ENCODE measurements at regions not wholly inside any gene's neighbourhood (a gene's known extent, or its start where the extent isn't known, plus 50 kb on each side); places are given as distances from the start of the nearest gene placed in this dataset.
A peak's percentile ranks its signal among the peaks of the same experiment; 100 is the strongest.

DNA sequence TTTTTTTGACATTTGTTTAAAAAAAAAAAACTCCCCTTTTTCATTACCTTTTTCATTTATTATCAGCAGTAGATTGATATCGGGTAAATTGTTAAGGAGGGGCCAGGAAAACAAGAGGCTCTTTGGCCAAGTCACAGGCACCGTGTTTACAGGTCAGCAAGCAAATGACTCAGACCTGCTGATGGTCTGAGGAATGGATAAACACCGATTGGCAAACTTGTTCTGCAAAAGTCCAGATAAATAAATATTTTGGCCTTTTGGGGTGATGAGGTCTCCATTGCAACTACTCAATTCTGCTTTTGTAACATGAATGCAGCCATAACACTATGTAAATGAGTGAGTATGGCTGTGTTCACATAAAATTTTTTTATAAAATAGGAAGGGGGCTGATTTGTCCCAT is 94.0 kb downstream of the RPS29 start:
- Histone ChIP-seq H3K36me3 (ENCODE audit: insufficient read depth, low read depth, low read length) (no peaks in the 10 kb centered on the region), H3K4me3 (ENCODE audit: low read length) (no peak overlapping the region), H3K4me1 (ENCODE audit: insufficient read depth, low read length) (peaks cover 6% of the 10 kb centered on the region; the same call in 1 of the 2 replicates), H3K9me3 (ENCODE audit: insufficient read depth, low read depth, low read length) (no peaks in the 10 kb centered on the region), H3K9ac (ENCODE audit: low read depth, low read length) (no peak overlapping the region), H3K27me3 (ENCODE audit: insufficient read depth, low read length) (no peaks in the 10 kb centered on the region), H3K27ac (ENCODE audit: low read length) (no peak overlapping the region)

- no peaks in the 10 kb centered on the region for H3K9me3 ChIP-seq (ENCODE audit: insufficient read depth, low read depth, low read length)
- no peak overlapping the region for H3K4me3 ChIP-seq (ENCODE audit: low read length)
- peaks cover 6% of the 10 kb centered on the region; the same call in 1 of the 2 replicates for H3K4me1 ChIP-seq (ENCODE audit: insufficient read depth, low read length)
- H3K9ac ChIP-seq (ENCODE audit: low read depth, low read length), result no peak overlapping the region
- no peak overlapping the region for H3K27ac ChIP-seq (ENCODE audit: low read length)
- no peaks in the 10 kb centered on the region for H3K36me3 ChIP-seq (ENCODE audit: insufficient read depth, low read depth, low read length)
- no peaks in the 10 kb centered on the region for H3K27me3 ChIP-seq (ENCODE audit: insufficient read depth, low read length)
Measured at GRCh38 chr14:49489341-49489740, 96.8 kb downstream of the RPS29 start.

GRCh38 chr14:49487238-49487637 is 98.9 kb downstream of the RPS29 start:
- no peak overlapping the region for H3K27ac ChIP-seq (ENCODE audit: low read length)
- H3K36me3 ChIP-seq (ENCODE audit: insufficient read depth, low read depth, low read length), result no peaks in the 10 kb centered on the region
- H3K27me3 ChIP-seq (ENCODE audit: insufficient read depth, low read length), result no peaks in the 10 kb centered on the region
- H3K9ac ChIP-seq (ENCODE audit: low read depth, low read length), result no peak overlapping the region
- no peaks in the 10 kb centered on the region for H3K9me3 ChIP-seq (ENCODE audit: insufficient read depth, low read depth, low read length)
- H3K4me1 ChIP-seq (ENCODE audit: insufficient read depth, low read length), result peaks cover 3% of the 10 kb centered on the region; the same call in 1 of the 2 replicates
- H3K4me3 ChIP-seq (ENCODE audit: low read length), result no peak overlapping the region

- Histone ChIP-seq H3K36me3 (ENCODE audit: insufficient read depth, low read depth, low read length) (no peaks in the 10 kb centered on the region), H3K4me3 (ENCODE audit: low read length) (no peak overlapping the region), H3K9me3 (ENCODE audit: insufficient read depth, low read depth, low read length) (no peaks in the 10 kb centered on the region), H3K27ac (ENCODE audit: low read length) (no peak overlapping the region), H3K4me1 (ENCODE audit: insufficient read depth, low read length) (no peaks in the 10 kb centered on the region), H3K9ac (ENCODE audit: low read depth, low read length) (no peak overlapping the region), H3K27me3 (ENCODE audit: insufficient read depth, low read length) (no peaks in the 10 kb centered on the region)
Measured at GRCh38 chr14:49485290-49485689, 100.9 kb downstream of the RPS29 start.

- H3K4me3 ChIP-seq (ENCODE audit: low read length), result no peak overlapping the region
- H3K4me1 ChIP-seq (ENCODE audit: insufficient read depth, low read length), result no peaks in the 10 kb centered on the region
- H3K9me3 ChIP-seq (ENCODE audit: insufficient read depth, low read depth, low read length), result no peaks in the 10 kb centered on the region
- no peaks in the 10 kb centered on the region for H3K27me3 ChIP-seq (ENCODE audit: insufficient read depth, low read length)
- no peaks in the 10 kb centered on the region for H3K36me3 ChIP-seq (ENCODE audit: insufficient read depth, low read depth, low read length)
- H3K27ac ChIP-seq (ENCODE audit: low read length), result no peak overlapping the region
- no peak overlapping the region for H3K9ac ChIP-seq (ENCODE audit: low read depth, low read length)
Measured at GRCh38 chr14:49484180-49484579, 102.0 kb downstream of the RPS29 start.

- Histone ChIP-seq H3K27me3 (ENCODE audit: insufficient read depth, low read length) (no peaks in the 10 kb centered on the region), H3K36me3 (ENCODE audit: insufficient read depth, low read depth, low read length) (no peaks in the 10 kb centered on the region), H3K4me3 (ENCODE audit: low read length) (no peak overlapping the region), H3K9me3 (ENCODE audit: insufficient read depth, low read depth, low read length) (no peaks in the 10 kb centered on the region), H3K4me1 (ENCODE audit: insufficient read depth, low read length) (no peaks in the 10 kb centered on the region), H3K9ac (ENCODE audit: low read depth, low read length) (no peak overlapping the region), H3K27ac (ENCODE audit: low read length) (no peak overlapping the region)
Measured at GRCh38 chr14:49483268-49483667, 102.9 kb downstream of the RPS29 start.

DNA sequence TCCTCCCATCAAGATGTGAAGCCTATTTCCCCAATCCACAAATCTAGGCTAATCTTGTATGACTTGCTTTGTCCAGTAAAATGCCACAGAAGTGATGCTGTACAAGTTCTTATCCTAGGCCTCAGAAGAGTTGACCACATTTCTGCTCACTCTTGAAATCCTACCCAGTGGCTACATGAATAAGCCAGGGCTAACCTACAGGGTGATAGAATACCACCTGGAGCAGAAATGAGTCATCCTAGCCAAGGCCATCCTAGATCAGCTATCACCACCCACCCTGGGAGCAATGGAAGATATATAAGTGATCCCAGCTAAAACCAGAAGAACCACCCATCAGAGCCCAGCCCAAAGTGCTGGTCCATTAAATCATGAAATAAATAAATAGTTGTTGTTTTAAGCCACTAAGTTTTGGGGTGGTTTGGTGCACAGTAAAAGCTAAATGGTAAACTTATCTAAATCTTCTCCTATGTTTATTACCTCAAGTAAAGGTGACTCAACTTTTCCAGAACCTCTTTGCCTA is 105.1 kb downstream of the RPS29 start:
- no peaks in the 10 kb centered on the region for H3K36me3 ChIP-seq (ENCODE audit: insufficient read depth, low read depth, low read length)
- H3K4me1 ChIP-seq (ENCODE audit: insufficient read depth, low read length), result no peaks in the 10 kb centered on the region
- no peaks in the 10 kb centered on the region for H3K9me3 ChIP-seq (ENCODE audit: insufficient read depth, low read depth, low read length)
- no peak overlapping the region for H3K4me3 ChIP-seq (ENCODE audit: low read length)
- no peaks in the 10 kb centered on the region for H3K27me3 ChIP-seq (ENCODE audit: insufficient read depth, low read length)
- H3K9ac ChIP-seq (ENCODE audit: low read depth, low read length), result no peak overlapping the region
- no peak overlapping the region for H3K27ac ChIP-seq (ENCODE audit: low read length)

GRCh38 chr14:49480053-49480760 is 106.0 kb downstream of the RPS29 start:
- no peak overlapping the region for H3K27ac ChIP-seq (ENCODE audit: low read length)
- no peak overlapping the region for H3K9ac ChIP-seq (ENCODE audit: low read depth, low read length)
- H3K36me3 ChIP-seq (ENCODE audit: insufficient read depth, low read depth, low read length), result no peaks in the 10 kb centered on the region
- H3K4me1 ChIP-seq (ENCODE audit: insufficient read depth, low read length), result no peaks in the 10 kb centered on the region
- no peaks in the 10 kb centered on the region for H3K9me3 ChIP-seq (ENCODE audit: insufficient read depth, low read depth, low read length)
- H3K27me3 ChIP-seq (ENCODE audit: insufficient read depth, low read length), result no peaks in the 10 kb centered on the region
- H3K4me3 ChIP-seq (ENCODE audit: low read length), result no peak overlapping the region

- Histone ChIP-seq H3K27me3 (ENCODE audit: insufficient read depth, low read length) (no peaks in the 10 kb centered on the region), H3K9ac (ENCODE audit: low read depth, low read length) (no peak overlapping the region), H3K4me1 (ENCODE audit: insufficient read depth, low read length) (no peaks in the 10 kb centered on the region), H3K9me3 (ENCODE audit: insufficient read depth, low read depth, low read length) (no peaks in the 10 kb centered on the region), H3K4me3 (ENCODE audit: low read length) (no peak overlapping the region), H3K27ac (ENCODE audit: low read length) (no peak overlapping the region), H3K36me3 (ENCODE audit: insufficient read depth, low read depth, low read length) (no peaks in the 10 kb centered on the region)
Measured at GRCh38 chr14:49479432-49479831, 106.7 kb downstream of the RPS29 start.

- Histone ChIP-seq H3K4me3 (ENCODE audit: low read length) (no peak overlapping the region), H3K9ac (ENCODE audit: low read depth, low read length) (no peak overlapping the region), H3K27ac (ENCODE audit: low read length) (no peak overlapping the region)
Measured at GRCh38 chr14:49478784-49479183, 107.4 kb downstream of the RPS29 start.

DNA sequence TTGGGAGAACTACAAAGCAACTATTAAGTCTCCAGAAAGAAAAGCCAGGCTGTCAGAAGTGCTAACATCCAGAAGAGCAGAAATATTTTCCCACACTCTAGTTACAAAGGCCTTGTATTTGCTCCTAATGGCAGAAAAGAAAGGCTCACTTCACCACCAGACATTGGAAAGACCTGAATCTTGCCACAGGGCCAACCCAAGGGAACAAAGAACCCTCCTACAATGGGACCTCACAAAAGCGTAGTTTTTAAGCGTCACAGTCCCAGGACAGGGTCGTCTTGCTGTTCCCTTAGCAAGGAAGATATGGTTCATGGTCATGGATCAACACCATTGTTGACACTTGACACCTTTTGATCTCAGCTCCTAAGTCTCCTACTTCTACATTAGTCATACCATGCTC is 119.1 kb downstream of the RPS29 start:
- no peak overlapping the region for H3K9ac ChIP-seq (ENCODE audit: low read depth, low read length)
- no peak overlapping the region for H3K4me3 ChIP-seq (ENCODE audit: low read length)
- H3K9me3 ChIP-seq (ENCODE audit: insufficient read depth, low read depth, low read length), result no peaks in the 10 kb centered on the region
- H3K4me1 ChIP-seq (ENCODE audit: insufficient read depth, low read length), result peaks cover 24% of the 10 kb centered on the region; the same call in 1 of the 2 replicates
- H3K27me3 ChIP-seq (ENCODE audit: insufficient read depth, low read length), result no peaks in the 10 kb centered on the region
- no peak overlapping the region for H3K27ac ChIP-seq (ENCODE audit: low read length)
- H3K36me3 ChIP-seq (ENCODE audit: insufficient read depth, low read depth, low read length), result no peaks in the 10 kb centered on the region

More at GRCh38 chr14:49478784-49479183, 107.4 kb downstream of the RPS29 start:
- Histone ChIP-seq H3K36me3 (ENCODE audit: insufficient read depth, low read depth, low read length) (no peaks in the 10 kb centered on the region), H3K27me3 (ENCODE audit: insufficient read depth, low read length) (no peaks in the 10 kb centered on the region), H3K4me1 (ENCODE audit: insufficient read depth, low read length) (no peaks in the 10 kb centered on the region), H3K9me3 (ENCODE audit: insufficient read depth, low read depth, low read length) (no peaks in the 10 kb centered on the region)

DNA sequence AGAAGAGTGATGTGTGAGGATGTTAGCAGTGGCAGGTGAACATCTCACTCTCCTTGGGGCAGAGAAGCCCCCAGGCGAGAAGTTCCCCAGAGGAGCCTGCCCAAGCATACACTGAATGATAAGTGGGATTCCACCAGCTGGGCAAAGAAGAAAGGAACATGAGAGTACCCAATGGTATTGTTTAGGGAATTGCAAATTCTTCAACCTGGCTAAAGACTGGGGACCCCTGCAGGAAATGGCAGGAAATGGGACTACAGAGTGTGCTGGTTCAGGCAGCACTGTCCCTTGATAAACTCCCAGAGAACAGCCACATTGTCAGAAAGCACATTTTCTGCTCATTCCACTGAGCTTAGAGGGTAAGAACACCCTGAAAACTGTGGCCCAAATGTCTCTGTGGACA is 121.3 kb downstream of the RPS29 start:
- Histone ChIP-seq H3K4me1 (ENCODE audit: insufficient read depth, low read length) (peaks cover 24% of the 10 kb centered on the region; the same call in 1 of the 2 replicates), H3K9ac (ENCODE audit: low read depth, low read length) (peak overlapping the region; percentile 26; the same call in 1 of the 2 replicates), H3K9me3 (ENCODE audit: insufficient read depth, low read depth, low read length) (no peaks in the 10 kb centered on the region)

More for the DNA sequence above, 121.3 kb downstream of the RPS29 start:
- no peak overlapping the region for H3K4me3 ChIP-seq (ENCODE audit: low read length)
- no peaks in the 10 kb centered on the region for H3K36me3 ChIP-seq (ENCODE audit: insufficient read depth, low read depth, low read length)
- H3K27ac ChIP-seq (ENCODE audit: low read length), result no peak overlapping the region
- no peaks in the 10 kb centered on the region for H3K27me3 ChIP-seq (ENCODE audit: insufficient read depth, low read length)
